IPS DF 4.7 (cell line): ENCODE measurements at regions not wholly inside any gene's neighbourhood (a gene's known extent, or its start where the extent isn't known, plus 50 kb on each side); places are given as distances from the start of the nearest gene placed in this dataset.

Experiments used
- DNase-seq: peaks from one replicate; pipeline ENCODE4 v3.0.0-alpha.2; 2013; ENCODE audit warnings: low spot score; ENCODE audit errors: extremely low read depth

DNA sequence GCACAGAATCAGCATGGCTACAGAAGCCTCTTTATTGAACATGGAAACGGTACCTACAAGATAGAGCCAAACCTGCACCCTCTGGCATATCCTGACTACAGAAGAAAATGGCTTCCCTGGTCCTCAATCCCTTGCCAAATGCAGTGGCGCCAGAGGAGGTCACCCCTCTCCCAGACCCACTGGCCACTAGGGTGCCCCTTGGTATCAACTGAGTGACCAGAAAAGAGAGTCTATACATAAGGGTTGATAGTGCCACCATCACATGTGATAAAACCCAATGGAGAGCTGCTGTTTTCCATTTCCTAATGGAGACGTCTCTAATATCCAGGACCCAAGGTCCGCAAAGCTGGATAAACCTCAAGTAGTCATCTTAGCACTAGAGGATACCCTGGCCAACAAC, 52.7 kb upstream of the ALK start:
- no peak for DNase-seq

DNA sequence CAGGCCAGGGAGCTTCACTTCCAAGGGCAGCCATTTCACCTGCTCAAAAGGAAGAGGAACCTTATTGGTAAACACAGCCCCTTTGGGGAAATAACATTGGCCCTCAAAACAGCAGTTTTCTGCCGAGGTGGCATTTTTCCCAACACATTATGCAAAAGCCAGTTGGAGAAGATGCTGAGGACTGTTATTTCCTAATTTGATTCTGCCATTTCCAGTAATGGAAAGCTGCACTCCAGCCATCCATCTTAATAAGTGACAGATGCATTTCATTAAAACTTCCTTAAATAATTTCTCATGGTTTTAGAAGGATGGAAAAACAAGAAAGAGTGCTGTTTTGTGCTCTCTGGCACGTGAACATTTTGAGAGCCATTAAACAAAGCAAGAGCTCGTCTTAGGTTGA, 55.9 kb upstream of the ALK start:
- no peak for DNase-seq

DNA sequence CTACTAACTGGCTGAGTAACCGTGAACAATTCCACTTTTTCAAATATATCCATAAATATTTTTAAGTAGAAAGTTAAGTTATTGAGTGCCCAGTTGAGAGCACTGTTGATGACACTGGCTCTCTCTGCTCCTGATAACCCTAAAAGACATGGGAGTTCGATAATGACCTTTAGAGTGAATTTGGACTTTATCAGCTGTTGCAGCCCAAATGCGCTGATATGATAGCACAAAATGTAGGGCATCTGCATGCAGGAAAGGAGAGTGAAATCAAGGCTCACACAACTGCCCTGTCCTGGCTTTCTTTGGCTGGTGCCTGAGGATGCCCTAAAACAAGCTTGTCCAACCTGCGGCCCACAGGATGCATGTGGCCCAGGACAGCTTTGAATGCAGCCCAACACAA, 60.0 kb upstream of the ALK start:
- DNase-seq = no peak

DNA sequence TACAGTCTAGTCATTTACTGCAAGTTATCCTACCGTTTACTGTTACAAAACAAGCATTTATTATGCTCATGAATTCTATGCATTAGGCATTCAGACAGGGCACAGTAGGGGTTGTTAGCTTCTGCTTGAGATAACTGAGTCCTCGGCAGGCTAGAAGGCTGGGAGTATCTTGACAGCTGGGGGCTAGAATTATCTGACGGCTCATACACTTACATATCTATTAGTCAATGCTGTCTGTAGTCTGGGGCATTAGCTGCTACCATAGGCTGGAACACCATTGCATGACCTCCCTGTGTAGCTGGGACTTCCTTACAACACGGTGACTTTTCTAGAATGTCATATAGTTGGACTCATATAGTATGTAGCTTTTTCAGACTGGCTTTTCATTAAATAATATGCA, 61.9 kb upstream of the ALK start:
- no peak for DNase-seq

DNA sequence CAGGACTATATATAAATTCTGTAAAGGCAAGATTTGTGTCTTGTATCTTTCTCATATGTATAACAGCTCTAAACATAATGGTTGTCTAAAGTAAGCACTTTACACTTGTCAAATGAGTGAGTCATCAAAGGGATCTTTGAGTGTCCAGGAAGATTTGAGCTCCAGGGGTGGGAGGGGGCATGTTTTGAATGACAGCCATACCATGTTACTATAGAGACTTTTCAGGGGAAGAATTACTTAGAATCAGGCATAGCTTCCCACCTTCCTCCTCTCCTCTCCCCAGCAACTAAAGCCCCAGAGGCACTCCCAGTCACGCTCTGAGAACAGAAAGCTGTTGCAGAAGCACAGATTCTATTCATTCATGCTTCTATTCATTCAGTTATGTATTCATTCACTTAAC, 65.8 kb upstream of the ALK start:
- no peak for DNase-seq

DNA sequence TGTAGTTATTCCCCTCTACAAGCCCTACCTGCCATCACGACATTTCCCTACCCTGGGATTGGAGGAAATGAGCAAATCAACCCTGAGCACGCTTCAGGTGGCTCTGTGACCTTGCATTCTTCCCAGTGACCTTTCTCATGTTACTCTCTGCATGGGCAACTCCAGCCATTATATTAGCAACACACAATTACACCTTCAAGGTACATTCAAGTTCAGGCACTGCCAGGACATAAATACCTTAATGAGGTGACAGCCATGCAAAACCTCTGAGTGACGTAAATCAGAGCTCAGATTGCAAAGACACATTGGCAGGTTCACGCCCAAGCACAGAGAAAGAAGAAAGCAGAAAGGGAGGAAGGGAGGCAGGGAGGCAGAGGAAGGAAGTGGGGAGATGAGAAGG, 68.7 kb upstream of the ALK start:
- DNase-seq = no peak

DNA sequence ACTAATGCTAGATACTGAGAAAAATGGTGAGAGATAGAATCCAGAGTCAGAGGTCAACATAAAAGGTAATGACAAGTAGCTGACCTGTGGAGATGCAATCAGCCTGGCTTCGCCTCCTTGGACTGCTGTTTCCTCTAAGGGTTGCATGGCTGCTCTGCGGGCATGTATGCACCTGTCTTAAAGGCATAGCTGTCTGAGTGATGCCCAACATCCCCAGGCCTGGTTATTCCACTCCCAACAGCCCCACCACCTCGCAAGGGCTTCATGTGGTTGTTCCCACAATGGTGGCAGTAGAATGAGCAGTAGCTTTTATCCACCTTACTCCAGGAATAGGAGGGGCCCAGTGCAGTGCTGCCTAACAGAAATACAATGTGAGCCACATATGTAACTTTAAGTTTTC, 69.7 kb upstream of the ALK start:
- DNase-seq = no peak

DNA sequence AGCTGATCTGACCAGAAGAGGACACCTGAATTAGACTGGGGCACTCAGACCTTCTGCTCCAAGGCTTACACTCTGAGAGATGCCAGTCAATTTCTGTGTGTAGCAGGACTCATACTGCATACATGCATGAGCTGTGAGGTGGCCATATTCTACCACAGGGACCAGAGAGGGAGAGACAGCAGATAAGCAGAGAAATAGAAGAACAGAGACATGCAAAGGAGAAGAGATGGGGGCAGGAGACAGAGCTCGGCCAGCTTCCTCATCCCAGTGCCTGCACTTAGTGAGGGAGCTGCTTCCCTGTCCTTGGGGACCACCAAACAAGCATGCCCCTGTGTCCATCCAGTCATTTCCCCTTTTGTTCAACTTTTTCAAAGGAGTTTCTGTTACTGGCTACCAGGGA, 73.9 kb upstream of the ALK start:
- no peak for DNase-seq

DNA sequence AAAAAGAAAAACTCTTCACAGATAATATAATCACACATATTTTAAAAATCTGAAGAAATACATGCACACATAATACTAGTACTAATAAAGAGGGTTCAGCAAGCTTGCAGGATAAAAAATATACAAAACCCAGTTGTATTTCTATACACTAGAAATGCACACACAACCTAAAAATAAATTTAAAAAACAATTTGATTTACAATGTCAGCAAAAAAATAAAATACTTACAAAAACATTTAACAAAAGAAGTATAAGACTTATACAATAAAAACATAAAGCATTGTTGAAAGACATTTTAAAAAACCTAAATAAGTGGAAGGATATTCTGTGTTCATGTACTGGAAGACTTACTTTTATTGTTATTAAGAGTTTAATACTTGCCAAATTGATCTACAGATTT, 81.7 kb upstream of the ALK start:
- no peak for DNase-seq

DNA sequence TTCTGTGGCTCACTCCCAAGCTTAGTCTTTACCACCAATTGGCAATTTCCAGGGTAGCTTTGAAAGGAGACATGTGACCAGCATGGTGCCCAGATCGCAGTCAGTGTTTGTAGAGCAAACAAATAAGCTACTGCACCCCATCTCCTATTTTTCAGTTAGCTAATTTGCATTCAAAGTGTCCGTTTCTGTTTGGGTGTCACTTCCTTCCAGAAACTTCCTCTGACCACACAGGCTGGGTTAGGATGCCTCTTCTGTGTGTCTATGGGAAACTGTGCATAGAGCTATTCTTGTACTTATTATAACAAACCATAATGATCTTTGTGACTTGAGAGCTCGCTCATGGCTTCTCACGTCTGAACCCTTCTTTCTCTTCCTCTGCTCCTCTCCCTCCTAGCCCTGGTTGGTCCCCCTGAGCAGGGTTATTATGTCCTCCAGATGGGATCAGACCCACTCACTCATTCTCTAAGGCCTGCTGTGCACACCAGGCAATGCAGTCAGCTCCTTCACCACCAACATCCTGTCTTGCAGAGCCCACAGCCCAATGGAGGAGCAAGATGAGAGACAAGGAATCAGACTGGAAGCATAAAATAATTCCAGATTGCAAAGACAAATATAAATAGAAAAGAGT, 101.2 kb upstream of the ALK start:
- no peak for DNase-seq

DNA sequence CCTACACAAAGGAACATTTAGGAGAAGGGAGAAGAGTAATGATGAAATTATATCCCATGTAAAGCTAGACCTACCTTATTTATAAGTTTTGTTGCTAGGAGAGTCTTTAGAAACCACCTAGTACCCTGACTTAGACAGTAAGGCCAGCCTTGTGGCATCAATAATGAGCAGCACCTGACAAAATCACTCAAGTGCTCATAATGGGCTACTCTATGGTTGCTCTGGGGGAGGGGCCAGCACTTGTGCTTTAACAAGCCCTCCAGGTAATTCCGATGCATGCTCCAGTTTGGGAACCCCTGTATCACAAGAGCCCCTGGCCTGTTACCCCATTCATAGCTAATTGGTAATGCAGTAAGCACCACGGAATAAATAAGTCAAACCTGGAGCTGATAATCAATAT, 102.9 kb upstream of the ALK start:
- DNase-seq = no peak

DNA sequence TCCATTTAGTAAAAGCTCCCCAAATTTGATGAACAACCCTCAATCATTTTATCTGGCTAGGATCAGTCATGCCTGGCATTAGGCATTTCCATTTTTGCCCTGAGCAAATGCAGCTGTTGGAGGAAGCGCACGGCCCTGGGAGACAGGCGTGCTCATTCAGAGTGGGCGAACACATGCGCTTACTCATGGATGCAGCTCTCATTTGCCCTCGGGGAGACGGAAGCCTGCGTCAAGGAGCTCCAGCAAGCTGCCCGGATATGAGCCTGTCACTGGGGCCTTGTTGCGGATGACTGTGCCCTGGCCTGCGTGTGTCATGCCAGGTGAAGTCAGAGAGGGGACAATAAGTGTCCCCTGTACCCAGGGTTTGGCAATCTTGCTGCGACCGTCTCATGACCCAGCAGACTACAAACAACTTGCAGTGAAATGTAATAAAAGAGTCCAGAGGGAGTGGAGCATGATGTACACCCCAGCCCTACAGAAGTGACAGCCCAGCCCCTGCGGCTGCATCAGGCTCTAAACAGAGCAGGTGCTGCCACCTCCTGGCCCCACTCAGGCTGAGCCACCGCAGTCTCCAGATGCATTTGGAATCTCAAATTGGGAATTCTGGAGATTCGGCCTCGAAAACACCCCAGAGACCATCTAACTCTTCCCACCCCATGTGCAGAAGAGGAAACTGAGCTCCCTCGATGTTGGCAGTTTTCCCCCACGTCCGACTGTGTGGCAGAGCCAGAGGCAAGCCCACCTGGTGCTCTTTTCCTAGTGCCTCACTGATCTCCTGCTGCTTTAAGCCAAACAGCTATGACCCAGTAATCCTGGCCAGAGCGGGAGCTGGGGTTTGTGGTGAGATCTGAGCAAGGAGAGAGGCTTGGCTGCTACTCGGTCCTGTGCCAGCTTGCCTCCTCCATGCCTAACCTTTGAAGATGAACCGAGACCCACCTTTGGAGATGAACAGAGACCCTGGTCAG, 105.0 kb upstream of the ALK start:
- no peak for DNase-seq

DNA sequence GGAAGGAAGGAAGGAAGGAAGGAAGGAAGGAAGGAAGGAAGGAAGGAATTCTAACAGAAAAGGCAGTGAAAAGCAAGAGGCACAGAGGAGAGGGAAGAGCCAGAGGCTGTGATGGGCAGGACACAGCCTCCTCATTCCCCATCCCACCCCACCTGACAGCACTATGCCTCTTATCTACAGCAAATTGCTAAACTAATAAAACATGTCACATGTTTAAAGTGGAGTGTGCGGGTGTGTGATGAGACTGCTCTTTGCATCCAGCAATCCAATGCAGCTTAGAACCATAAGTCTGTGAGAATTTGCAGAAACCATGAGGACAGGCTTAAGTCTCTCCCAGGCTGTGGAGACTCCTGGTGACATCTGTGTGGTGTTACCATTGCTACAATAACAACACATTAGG, 108.4 kb upstream of the ALK start:
- no peak for DNase-seq

DNA sequence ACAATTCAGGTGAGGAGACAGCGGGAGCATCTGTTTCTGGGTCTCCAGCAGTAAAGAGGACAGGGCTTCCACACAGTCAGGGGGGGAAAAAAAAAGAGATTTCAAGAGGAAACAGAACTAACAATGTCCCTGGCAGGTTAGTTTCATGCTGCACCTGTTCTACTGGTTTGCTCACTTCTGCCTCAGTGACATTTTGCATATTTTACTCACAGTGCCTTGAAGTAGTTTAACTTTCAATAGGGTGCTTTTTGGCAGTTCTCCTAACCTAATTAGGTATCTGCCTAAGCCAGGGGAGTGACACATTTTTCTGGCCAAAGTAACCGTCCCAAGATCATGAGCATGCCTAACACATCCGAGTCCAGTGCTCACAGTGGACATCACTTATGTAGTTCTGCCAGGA, 109.0 kb upstream of the ALK start:
- peak; percentile 5 for DNase-seq

DNA sequence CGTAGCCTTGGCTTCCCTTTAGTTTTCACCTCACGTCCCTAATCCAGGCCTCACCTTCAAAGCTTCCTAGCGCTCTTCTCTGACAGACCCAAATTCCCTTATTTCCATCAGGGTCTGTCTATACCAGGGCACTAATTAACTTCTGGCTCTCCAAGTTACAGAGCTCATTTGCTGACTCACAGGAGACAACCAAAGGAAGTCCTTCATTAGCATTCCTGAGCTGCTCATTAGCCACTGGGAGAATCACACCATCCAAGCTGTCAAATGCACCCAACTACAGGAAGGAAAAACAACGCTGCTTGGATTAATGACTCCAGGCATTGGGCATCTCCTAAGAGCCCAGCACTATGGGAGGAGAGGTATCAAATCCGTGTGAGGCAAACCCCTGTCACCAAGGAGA, 109.8 kb upstream of the ALK start:
- DNase-seq = peak; percentile 5

DNA sequence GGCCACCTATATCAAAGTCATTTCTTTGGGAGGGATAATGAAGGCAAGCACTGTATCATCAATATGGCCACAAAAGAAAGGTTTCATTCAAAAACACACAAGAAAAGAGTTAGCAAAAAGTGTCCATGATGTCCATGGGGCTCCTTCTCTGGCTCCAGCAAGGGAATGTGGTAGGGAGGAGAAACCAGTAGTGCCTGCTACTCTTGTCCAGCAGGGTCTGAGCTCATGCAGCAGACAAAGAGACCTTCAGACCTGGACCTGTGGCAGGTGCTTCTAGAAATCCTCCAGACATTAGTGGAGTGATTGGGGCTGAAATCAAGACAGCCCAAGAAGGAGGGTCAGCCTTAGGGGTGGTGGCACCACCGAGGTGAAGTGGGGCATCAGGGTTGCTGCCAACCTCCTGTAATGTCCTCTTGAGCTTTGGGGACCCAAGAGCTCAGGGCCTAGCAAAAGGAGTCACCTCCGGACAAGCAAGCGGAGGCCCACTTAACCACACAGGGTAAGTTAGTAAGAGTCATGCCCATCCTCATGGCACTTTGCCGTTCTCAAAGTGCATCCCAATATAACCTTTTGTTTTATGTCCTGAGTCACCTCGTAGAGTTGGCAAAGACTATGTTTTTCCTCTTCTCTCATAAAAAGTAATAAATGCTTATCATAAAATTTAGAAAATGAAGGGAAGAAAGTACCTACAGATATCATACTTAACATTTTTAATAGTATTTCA, 112.6 kb upstream of the YPEL5 start:
- no peak for DNase-seq

DNA sequence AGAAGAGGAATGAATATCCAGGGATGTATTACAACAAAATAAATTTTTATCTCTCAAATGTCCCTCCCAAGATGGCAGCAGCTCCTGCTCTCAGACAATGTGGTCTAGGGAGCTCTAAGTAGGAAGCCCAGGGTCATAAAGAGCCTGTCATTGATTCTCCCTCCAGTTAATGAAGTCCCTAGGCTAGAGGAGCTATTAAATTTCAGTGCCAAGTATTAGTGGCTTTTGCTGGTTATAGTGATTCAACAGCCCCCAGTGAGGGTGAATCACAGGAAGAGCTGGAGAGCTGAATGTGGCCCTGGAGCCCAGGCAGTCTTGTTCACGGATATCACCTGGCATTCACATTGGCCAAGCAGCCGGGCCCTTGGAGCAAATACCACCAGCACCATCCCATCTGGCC, 109.8 kb upstream of the YPEL5 start:
- no peak for DNase-seq

DNA sequence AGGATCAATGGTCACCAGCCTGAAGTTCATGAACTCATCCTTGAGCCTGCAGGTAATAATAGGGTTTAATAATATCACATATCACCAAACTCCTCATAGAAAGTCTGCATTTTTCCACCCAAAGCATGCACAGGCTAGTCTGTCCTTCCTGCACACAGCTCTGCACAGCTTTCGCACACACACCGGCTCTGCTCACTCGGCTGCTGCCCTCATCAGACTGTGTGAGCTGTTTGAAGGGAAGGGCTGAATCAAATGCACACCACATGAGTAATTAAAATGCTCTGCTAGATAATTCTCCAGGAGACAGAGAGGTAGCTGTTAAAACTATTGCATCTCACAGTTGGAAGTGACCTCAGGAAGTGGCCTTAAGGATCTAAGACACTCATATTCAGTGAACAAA, 108.4 kb upstream of the YPEL5 start:
- DNase-seq = no peak

DNA sequence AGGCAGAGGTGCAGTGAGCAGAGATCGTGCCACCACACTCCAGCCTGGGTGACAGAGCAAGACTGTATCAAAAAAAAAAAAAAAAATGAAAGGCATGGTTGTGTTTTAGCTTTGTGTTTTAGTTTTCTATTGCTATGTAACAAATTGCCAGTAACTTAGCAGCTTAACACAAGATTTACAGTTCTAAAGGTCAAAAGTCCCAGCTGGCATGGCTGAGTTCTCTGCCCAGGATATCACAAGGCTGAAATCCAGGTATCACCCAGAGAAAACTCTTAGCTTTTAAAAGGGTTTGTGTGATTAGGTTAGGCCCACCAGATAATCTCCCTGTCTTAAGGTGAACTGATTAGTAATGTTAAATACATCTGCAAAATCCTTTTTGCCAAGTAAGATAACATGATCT, 107.7 kb upstream of the YPEL5 start:
- DNase-seq = no peak

DNA sequence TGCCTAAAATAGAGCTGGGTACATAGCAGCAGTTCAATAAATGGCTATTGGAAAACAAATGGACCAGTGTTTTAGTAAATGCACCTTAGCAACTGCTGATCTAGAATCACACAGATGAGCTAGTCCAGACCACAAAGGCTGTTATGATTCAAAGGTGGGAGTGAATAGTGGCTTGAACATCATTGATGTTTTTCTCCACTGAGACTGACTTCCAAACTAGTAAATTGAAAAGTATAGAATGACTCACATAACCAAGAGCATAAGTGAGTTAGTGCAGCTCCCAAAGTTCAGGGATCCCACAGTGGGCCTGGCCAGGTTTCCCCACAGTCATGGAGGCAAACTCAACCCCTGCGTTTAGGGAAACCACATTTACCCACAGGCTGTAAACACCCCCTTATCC, 106.7 kb upstream of the YPEL5 start:
- DNase-seq = no peak

DNA sequence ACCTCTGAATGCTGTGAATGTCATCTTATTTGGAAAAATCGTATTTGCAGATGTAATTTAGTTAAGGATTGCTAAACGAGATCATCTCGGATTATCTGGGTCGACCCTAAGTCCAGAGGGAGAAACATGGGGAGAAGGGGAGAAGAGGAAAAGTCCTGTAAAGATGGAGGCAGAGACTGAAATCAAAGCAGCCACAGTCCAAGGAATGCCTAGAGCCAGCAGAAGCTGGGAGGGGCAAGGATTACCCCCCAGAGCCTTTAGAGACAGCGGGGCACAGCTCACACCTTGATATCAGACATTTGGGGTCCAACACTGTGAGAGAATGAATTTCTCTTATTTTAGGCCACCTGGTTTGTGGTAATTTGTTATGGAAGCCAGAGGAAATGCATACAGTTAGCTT, 104.9 kb upstream of the YPEL5 start:
- DNase-seq = no peak

DNA sequence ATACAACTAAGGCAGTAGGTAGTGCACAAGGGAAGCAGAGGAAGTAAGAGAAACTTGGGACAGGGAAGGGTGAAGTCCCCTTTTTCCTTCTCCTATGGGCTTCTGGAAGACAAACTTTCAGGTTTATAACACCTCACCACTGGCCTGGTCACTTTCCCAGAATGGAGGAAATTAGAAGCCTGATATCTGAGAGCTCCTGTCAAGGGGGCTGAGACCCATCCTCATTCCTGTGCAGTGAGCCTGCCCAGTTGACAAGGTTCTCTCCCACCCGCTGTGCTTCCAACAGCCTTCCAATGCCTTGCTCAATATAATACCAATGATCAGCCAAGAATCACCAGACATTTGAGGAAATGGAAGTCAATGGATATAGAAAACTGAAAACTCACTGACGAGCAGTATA, 100.4 kb upstream of the YPEL5 start:
- DNase-seq = no peak
